ENCODE measurements at regions not wholly inside any gene's neighbourhood (a gene's known extent, or its start where the extent isn't known, plus 50 kb on each side); places are given as distances from the start of the nearest gene placed in this dataset.
"Not testable (repeated sequence)": the region's sequence is repeated elsewhere in the genome, so short reads cannot be mapped to it uniquely, and the experiment has no call there.

DNA sequence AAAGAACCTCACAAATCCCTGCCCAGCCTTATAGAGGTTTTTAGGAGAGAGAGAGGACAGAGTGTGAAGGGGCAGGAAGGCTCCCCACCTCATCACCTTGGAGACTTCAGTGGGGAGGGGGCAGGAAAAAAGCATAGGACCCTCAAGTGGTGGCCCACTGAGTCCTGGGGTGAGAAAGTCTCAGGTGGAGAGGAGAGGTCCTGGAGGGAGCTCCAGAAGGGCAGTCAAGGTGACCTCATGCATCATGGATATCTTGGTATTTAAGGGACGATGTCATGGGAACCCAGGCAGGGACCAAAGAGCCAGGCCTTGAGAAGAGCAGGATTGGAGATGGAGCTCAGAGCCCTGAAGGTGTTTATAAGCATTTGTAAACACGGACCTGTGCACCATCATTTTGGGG lies 204.5 kb downstream of the SLC4A3 start:
- no peak for DNase-seq (ENCODE audit: low read depth in 1 of 2, low spot score in 1 of 2)

DNA sequence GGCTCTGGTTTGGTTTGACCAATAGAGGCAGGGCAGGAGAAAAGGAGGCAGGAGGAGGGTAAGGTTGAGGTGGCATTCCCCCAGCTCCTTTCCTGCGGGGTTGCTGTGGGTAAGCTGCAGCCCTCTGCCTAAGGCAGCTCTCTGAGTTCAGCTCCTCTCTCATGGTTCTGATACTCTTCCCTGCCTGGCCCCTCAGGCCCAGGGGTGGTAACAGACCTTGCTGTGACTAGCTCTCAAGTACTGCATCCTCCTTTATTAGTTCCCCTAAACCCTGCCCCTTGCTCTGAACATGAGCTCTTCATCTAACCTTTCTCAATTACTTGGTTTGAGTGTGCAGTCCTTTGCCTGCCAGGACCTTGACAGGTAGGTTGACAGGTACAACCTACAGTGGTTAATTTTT lies 205.5 kb downstream of the SLC4A3 start:
- DNase-seq (ENCODE audit: low read depth in 1 of 2, low spot score in 1 of 2) = no peak

DNA sequence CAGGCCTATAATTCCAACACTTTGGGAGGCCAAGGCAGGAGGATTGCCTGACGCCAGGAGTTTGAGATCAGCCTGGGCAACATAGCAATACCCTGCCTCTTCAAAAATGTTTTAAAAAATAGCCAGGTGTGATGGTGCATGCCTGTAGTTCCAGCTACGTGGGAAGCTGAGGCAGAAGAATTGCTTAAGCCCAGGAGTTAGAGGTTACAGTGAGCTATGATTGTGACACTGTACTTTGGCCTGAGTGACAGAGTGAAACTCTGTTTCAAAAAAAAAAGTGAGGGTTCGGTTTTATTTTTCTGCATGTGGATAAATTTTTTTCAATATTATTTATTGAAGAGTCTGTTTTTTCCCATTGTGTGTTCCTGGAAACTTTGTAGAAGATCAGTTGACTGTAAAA lies 208.1 kb downstream of the SLC4A3 start:
- DNase-seq (ENCODE audit: low read depth in 1 of 2, low spot score in 1 of 2) = no peak

DNA sequence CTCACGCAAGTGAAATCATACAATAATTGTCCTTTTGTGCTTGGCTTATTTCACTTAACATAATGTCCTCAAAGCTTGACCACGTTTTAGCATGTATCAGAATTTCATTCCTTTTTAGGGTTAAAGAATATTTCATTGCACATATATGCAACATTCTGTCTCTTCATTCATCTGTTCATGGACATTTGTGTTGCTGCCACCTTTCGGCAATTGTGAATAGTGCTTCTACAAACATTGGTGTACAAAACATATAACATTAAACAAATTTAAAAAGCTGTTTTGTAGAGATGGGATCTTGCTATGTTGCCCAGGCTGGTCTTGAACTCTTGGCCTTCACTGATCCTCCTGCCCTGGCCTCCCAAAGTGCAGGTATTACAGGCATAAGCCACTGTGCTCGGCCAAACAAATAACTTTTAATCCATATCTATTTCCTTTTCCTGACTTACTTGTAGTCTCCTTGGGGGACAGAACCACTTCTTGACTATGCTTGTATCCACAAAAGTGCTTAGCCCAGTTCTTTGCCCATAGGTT lies 209.3 kb downstream of the SLC4A3 start:
- no peak for DNase-seq (ENCODE audit: low read depth in 1 of 2, low spot score in 1 of 2)

DNA sequence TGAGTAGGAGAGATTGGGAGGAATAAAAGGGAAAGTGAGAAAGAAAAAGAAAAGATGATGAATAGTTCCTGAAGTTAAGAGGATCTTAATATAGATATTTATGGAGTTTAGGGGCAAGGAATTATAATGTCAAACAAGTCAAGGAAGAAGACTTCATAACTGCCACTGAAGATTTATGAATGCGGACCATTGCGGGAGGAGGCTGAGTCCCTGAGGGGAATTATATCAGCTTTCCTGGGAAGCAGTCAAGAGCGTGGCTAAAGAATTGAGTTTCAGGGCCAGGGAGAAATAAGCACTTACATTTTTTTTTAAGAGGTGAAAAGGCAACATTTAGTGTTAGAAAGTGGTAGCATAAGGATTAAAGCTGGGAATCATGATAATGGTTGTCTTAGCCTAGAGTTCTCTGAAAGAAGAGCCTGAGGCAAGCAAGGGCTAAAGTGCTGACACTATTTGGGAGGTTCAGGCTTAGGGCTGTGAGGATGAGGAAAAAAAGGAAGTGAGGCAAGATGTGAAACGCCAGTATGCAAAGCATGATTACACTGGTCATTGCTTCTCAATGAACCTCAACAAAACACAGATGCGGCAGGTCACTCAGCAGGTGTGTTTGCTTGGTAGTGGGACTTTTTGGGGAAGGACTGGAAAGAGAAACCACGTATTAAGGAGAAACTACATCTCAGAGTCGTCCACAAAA lies 217.1 kb downstream of the SLC4A3 start:
- no peak for DNase-seq (ENCODE audit: low read depth in 1 of 2, low spot score in 1 of 2)

DNA sequence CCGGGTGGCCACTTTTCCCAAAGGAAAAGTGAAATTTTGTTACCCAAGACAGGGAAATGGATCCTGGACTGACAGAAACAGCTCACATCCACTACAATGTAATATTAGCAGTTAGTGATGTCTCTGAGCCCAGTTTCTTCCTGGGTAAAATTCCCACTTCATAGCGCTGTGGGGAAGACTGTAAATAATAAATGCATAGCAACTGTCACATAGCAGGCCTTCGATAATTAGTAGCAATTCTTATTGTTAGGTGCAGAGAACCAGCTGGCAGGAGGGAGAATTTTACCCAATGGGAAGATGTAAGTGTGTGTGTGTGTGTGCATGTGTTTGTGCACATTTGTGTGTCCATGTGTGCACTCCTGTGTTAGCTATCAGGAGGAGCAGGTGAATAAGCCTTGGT lies 221.5 kb downstream of the SLC4A3 start:
- no peak for DNase-seq (ENCODE audit: low read depth in 1 of 2, low spot score in 1 of 2)

DNA sequence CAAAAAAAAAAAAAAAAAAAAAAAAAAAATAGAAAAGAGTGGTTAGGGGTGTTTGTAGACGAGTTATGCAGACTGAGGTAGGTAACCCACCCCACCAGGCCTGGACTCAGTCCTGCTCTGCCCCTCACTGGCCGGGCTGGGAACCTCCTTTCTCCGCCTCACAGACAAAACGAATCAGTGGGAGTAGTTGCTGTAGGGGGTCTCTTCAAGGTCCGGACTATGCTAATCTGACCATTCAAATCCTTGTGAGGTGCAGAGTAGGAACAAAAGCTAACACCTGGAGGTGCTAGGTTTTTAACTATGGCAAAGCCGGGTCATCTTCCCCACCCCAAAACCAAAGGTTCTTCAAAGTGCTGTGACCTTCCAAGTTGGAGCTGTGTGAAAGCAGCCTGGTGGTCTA lies 223.7 kb downstream of the SLC4A3 start:
- no peak for DNase-seq (ENCODE audit: low read depth in 1 of 2, low spot score in 1 of 2)

DNA sequence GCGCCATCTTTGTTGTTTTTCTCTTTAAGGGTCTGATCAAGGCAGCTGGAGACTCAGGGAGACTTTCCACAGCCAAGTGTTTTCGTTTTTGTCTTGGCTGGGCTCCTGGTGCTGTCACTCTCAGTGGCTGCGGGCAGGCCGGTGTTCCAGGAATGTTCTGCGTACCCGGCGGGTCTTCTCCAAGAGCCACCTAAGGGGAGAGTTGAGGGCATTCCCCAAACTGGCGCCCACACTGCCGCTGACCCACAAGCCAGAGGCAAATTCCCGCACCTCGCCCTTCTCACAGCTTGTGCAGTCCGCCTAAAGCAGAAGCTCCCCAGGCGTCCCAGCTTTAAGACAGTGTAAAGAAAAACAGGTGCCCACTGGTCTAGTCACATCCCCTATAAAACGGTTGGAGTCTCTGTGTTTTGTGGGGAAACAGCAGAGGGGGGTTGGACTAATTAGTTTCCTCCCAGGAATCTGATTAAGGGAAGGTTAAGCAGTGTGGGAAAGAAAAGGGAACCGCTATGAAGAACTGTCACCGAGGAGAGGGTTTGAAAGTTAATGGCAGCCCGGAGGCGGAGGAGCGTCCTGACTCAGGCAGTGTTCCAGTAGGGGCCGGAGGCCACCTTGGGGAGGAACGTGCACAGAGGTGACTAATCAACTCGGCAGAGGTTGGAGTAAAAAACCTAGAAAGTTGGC lies 224.5 kb downstream of the SLC4A3 start:
- DNase-seq (ENCODE audit: low read depth in 1 of 2, low spot score in 1 of 2) = no peak

DNA sequence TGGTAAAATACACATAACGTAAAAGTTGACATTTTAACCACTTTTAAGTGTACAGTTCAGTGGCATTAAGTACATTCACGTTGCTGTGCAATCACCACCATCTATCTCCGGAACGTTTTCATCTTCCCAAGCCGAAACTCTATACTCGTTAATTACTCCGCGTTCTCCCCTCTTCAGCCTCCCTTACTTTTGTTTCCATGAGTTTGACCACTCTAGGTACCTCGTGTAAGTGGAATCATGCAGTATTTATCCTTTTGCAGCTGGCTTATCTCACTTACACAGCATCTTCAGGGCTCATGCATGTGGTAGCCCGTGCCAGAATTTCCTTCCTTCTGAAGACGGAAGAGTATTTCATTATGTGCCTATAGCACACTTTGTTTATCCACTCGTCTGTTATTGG lies 225.2 kb downstream of the SLC4A3 start:
- DNase-seq (ENCODE audit: low read depth in 1 of 2, low spot score in 1 of 2) = no peak

DNA sequence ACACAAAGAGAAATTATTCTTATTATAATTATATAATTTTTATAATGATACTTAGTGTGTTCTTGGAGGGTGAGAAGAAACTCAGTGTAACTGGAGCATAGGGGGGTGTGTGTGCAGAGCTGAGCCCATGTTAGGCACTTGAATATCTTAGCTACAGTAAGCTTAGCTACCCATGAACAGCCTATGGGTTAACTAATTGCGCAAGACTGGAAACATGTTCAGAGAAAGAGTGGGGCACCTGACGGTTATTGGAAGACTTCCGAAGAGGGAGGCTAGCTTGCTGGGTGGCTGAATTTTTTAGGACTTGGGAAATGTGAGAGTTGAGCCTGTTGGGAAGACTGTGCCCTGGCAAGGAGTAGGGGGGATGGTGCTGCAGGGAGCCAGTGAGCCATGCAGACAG lies 229.2 kb downstream of the SLC4A3 start:
- no peak for DNase-seq (ENCODE audit: low read depth in 1 of 2, low spot score in 1 of 2)

DNA sequence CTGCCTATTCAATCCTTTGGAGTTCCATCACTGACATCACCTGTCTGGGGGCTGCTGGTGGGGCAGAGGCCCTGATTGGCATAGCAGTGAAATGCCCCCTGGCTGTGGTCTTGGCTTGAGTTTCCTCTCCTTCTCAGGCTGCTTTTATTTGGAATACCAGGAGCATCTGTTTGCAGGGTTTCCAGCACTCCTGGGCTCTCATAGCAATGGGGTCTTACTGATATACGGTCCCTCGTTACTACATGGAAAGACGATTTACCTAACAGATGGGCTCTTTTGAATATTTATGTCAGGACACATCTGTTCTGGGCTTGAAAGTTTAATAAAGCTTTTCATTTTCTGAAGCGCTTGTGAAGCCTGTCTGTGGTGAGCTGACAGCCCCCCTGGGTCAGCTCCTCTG lies 230.3 kb downstream of the SLC4A3 start:
- no peak for DNase-seq (ENCODE audit: low read depth in 1 of 2, low spot score in 1 of 2)

DNA sequence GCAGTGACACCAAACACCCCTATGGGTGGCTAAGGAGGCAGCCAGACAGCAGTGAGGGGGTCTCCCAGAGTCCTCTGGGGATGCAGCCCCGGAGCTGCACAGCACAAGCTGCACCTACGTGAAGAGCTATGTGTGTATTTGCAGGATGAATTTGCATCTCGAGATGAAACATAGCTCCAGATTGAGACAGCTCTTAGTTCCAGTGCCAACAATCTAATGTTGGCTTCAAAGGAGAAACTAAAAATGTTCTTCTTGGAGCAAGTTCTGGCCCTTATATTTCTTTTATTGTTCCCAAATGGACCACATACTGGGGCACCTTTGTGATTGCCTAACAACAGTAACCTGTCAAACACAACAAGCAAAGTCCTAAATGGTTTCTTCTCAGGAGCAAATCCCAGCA lies 233.9 kb downstream of the SLC4A3 start:
- no peak for DNase-seq (ENCODE audit: low read depth in 1 of 2, low spot score in 1 of 2)

DNA sequence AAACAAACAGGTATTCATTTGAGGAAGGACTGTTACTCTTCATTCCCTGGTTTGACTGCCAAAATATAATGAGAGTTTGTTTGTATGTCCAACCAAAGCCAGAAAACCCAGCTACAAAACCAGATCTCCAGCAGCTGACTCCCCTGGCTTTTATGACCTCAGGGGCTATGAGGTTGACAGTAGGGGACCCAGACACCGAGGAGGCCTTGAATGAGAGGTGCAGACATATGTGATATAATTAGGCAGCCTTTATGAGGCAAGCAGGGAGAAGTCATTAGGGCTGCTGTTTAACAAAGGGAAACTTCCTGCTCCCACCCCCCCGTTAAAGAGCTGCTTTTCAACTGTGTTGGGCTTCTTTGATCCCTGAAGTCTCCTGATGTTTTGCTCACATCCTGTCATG lies 236.7 kb downstream of the SLC4A3 start:
- no peak for DNase-seq (ENCODE audit: low read depth in 1 of 2, low spot score in 1 of 2)

DNA sequence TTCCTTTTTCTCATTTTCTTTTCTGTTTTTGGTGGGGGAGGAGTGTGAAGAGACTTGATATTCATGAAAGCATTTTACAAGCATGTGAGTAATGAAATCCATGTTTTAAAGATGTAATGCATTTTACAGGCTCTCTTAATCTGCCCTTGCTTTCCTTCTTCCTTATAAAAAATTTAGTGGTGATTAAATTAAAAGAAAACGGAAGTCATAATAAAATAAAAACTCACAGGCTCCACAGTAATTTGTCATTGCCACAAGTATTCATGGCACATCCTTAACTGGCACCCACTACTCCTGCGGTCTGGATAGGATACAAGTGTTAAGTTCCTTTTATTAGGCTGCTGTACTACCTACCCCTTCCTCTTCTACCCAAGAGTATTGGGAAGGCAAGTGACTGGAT lies 241.2 kb downstream of the SLC4A3 start:
- no peak for DNase-seq (ENCODE audit: low read depth in 1 of 2, low spot score in 1 of 2)

DNA sequence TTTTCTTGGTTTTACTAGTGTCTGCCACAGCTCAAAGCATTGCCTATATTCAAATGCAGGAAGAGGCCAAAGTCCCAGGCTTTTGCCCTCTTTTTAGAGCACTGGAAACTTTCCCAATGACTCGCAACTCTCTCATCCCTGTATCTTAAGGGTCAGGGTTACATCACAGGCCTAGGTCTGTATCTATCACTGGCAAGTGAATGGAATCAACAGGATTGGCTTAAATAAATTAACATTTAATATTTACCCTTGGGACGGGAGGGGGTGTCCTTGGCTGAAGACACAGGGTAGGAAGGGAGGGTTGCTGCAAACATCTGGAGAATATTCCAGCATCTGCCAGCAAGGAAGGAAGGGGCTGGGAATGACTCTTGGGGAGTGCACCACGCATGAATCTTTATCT lies 242.6 kb downstream of the SLC4A3 start:
- DNase-seq (ENCODE audit: low read depth in 1 of 2, low spot score in 1 of 2) = no peak

DNA sequence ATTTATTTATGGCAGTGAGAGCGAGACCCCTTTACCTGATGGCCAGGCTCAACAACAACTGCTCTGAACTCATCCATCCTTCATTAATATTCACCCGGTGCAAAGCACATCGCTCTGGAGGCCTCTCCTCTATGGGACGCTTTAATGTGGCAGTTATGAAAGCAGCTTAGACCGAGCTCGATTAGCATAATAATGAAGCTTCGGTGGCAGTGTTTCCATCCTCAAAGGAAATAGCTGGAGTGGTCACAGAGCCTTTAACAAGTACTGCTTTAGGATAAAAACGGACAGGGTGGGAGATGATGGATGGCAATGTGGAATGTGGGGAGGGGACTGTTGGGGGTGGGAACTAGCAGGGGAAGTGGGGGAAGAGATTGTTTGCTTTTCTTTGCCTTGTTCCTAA lies 243.9 kb downstream of the SLC4A3 start:
- no peak for DNase-seq (ENCODE audit: low read depth in 1 of 2, low spot score in 1 of 2)

DNA sequence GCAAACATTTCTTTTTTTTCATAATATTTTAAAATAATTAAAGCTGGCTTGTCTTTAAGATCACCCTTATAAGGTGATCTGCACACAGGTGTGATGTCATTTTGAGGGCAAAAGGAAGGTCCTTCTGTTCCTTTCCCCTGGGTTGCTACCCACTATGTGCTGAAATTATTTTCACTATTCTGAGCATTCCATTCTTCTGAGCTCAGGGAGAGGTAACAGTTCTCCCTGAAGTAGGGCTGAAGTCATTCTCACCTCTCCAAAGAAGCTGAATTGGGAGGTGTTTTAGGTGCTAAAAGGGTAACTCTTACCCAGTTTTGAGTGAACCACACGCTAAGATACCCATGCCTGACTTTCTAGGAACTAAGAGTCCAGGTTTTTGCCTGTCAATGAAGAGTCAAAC lies 247.6 kb downstream of the SLC4A3 start:
- no peak for DNase-seq (ENCODE audit: low read depth in 1 of 2, low spot score in 1 of 2)

DNA sequence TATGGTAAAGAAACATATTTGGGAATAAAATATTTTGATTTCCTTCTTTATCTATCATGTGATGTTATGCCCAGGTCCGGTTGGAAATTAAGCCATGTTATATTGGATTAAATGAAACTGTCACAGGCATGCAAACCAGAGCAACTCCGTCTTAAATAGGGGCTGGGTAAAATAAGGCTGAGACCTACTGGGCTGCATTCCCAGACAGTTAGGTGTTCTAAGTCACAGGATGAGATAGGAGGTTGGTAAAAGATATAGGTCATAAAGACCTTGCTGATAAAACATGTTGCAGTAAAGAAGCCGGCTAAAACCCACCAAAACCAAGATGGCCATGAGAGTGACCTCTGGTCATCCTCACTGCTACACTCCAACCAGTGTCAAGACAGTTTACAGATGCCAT lies 248.6 kb downstream of the SLC4A3 start:
- DNase-seq (ENCODE audit: low read depth in 1 of 2, low spot score in 1 of 2) = not testable (repeated sequence)

DNA sequence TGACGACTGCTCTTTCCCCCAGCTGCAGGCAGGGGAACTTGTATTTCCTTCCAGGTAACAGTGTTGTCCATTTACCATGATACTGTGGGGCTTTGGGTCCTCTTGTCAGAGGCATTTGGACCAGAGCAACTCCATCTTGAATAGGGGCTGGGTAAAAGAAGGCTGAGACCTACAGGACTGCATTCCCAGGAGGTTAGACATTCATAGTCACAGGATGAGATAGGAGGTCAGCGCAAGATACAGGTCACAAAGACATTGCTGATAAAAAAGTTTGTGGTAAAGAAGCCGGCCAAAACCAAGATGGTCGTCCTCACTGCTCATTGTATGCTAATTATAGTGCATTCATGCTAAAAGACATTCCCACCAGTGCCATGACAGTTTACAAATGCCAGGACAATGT lies 249.5 kb downstream of the SLC4A3 start:
- no peak for DNase-seq (ENCODE audit: low read depth in 1 of 2, low spot score in 1 of 2)

DNA sequence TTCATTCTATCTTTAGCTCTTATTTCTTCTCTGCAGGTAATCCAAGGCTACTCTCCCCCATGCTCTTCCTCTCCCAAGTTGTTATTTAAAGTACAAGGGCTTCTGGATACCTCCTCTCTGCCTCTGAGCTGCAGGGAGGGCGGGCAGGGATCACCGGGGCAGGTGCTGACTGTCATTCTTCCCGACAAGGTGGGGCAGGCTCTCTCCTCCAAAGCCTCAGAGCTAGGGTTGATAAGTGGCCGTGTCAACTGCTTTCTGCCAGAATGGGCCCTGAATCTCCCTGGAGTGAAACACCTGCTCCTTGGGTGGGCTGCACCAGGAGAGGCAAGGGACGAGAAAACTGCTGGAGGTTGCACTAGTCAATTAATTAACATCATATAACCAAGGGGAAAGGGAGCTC lies 250.3 kb downstream of the SLC4A3 start:
- DNase-seq (ENCODE audit: low read depth in 1 of 2, low spot score in 1 of 2) = no peak

DNA sequence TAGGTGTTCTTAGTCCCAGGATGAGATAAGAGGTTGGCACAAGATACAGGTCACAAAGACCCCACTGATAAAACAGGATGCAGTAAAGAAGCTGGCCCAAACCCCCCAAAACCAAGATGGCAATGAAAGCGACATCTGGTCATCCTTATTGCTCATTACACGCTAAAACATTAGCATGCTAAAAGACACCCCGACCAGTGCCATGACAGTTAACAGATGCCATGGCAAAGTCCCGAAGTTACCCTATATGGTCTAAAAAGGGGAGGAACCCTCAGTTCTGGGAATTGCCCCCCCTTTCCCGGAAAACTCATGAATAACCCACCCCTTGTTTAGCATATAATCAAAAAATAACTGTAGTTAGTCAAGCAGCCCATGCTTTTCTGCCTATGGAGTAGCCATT lies 251.1 kb downstream of the SLC4A3 start:
- no peak for DNase-seq (ENCODE audit: low read depth in 1 of 2, low spot score in 1 of 2)

DNA sequence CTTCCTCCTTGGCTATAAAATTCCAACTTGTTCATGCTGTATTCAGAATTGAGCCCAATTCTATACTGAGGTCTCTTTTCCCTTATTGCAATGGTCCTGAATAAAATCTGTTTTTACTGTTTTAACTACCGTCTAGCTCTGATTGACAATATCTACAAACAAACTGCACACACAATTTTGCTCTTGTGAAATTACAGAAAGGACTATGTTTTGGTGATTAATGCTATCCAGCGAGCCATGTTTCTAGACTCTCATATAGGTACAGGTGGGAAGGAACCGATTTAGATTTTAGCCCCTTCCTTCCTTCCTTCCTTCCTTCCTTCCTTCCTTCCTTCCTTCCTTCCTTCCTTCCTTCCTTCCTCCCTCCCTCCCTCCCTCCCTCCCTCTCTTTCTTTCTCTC lies 254.4 kb downstream of the SLC4A3 start:
- DNase-seq (ENCODE audit: low read depth in 1 of 2, low spot score in 1 of 2) = no peak

DNA sequence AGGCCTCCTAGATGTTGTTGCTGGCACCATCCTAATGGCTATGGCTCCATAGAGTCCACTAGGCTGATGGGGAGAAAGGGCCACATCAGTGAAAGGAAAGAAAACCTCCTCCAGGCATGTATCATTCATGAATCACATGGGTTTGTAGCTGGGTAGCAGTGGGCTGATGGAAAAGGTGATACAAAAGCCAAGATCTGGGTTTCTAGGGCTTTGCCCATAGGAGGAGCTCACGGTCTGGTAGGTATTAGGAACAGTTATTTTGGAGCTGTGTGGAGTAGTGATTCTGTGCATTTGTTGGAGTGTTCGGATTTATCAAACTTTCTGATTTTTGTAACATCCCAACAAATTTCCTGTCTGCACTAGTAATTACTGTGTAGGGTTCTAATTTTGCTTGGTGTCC lies 259.2 kb downstream of the SLC4A3 start:
- no peak for DNase-seq (ENCODE audit: low read depth in 1 of 2, low spot score in 1 of 2)

Measured in activated CD4-positive, alpha-beta T cell treated with anti-CD3 and anti-CD28 coated beads, Interleukin-2, amount 50 U/mL, for 24 hours (primary cell).